Hematopoietic multipotent progenitor cell treated with erythropoietin and hydrocortisone succinate and interleukin-3 and kit ligand, for 8 days (in vitro differentiated cells): ENCODE measurements at regions not wholly inside any gene's neighbourhood (a gene's known extent, or its start where the extent isn't known, plus 50 kb on each side); places are given as distances from the start of the nearest gene placed in this dataset.

Source experiments
- DNase-seq: peaks from one replicate; pipeline ENCODE4 v3.0.0-alpha.2; 2015

GRCh38 chr2:45273412-45274249, 264.4 kb upstream of the SIX2 start:
- DNase-seq = no peak

- DNase-seq = no peak
These were observed 263.5 kb upstream of the SIX2 start for GRCh38 chr2:45272549-45273265.

- no peak for DNase-seq
These were observed 260.0 kb upstream of the SIX2 start for GRCh38 chr2:45269149-45269793.

- DNase-seq = no peak
These were observed 259.4 kb upstream of the SIX2 start for GRCh38 chr2:45268631-45269030.

- no peak for DNase-seq
These were observed 258.0 kb upstream of the SIX2 start for GRCh38 chr2:45267062-45267792.

- DNase-seq = no peak
These were observed 256.1 kb upstream of the SIX2 start for GRCh38 chr2:45265336-45265735.

- DNase-seq = no peak
These were observed 255.3 kb upstream of the SIX2 start for GRCh38 chr2:45264227-45265225.

- DNase-seq = no peak
These were observed 253.9 kb upstream of the SIX2 start for GRCh38 chr2:45263147-45263546.

GRCh38 chr2:45261746-45262145, 252.5 kb upstream of the SIX2 start:
- no peak for DNase-seq

GRCh38 chr2:45260946-45261345, 251.7 kb upstream of the SIX2 start:
- no peak for DNase-seq

- DNase-seq = no peak
These were observed 250.4 kb upstream of the SIX2 start for GRCh38 chr2:45259547-45260160.

GRCh38 chr2:45259138-45259537, 249.9 kb upstream of the SIX2 start:
- no peak for DNase-seq

GRCh38 chr2:45258311-45258710, 249.1 kb upstream of the SIX2 start:
- no peak for DNase-seq

GRCh38 chr2:45257820-45258219, 248.6 kb upstream of the SIX2 start:
- DNase-seq = no peak

- no peak for DNase-seq
These were observed 247.8 kb upstream of the SIX2 start for GRCh38 chr2:45256867-45257641.

- DNase-seq = no peak
These were observed 247.1 kb upstream of the SIX2 start for GRCh38 chr2:45256173-45256866.

GRCh38 chr2:45255563-45255962, 246.3 kb upstream of the SIX2 start:
- no peak for DNase-seq

- DNase-seq = no peak
These were observed 244.8 kb upstream of the SIX2 start for GRCh38 chr2:45254025-45254424.

- no peak for DNase-seq
These were observed 243.9 kb upstream of the SIX2 start for GRCh38 chr2:45253151-45253550.

- no peak for DNase-seq
These were observed 240.9 kb upstream of the SIX2 start for GRCh38 chr2:45250176-45250575.
